ENCODE measurements at regions not wholly inside any gene's neighbourhood (a gene's known extent, or its start where the extent isn't known, plus 50 kb on each side); places are given as distances from the start of the nearest gene placed in this dataset.

- no peaks in the 10 kb centered on the region for H3K4me1 ChIP-seq (replicated peaks in 1 of 4; ENCODE audit: control insufficient read depth in 3 of 4, insufficient read depth in 4 of 4, low read length in 3 of 4)
- FAIRE-seq, result no peak
- no peak overlapping the region for H3K4me3 ChIP-seq (ENCODE audit: extremely low read depth in 1 of 4, insufficient read depth in 2 of 4, low read depth in 3 of 4, low read length in 4 of 4)
- TF ChIP-seq KDM1A (IDR thresholded peaks at IDR 0.05; ENCODE audit: borderline replicate concordance, low read length) (no peak), GABPA (IDR thresholded peaks at IDR 0.05; ENCODE audit: borderline replicate concordance, insufficient read depth, low read length) (no peak), NANOG (IDR thresholded peaks at IDR 0.05; ENCODE audit: insufficient read depth, low read depth, low read length, poor library complexity, severe bottlenecking) (no peak)
These were observed 547.9 kb upstream of the CDH4 start for GRCh38 chr20:60704147-60704546.

More at GRCh38 chr20:60704147-60704546, 547.9 kb upstream of the CDH4 start:
- CTCF ChIA-PET (ENCODE audit: partially characterized antibody), result interaction anchor here (0.5 kb wide), 1 partner anchor 17 kb away, joined by 3 read pairs; no protein-coding TSS in a partner anchor
- Histone ChIP-seq H2AFZ (ENCODE audit: low read length) (no peak overlapping the region), H3K27me3 (replicated peaks in 1 of 4; ENCODE audit: control insufficient read depth in 3 of 4, extremely low read depth in 1 of 4, insufficient read depth in 3 of 4, low read length in 3 of 4) (no peaks in the 10 kb centered on the region), H3K79me1 (ENCODE audit: low read depth, low read length) (no peaks in the 10 kb centered on the region), H3K4me2 (ENCODE audit: insufficient read depth in 1 of 2, low read depth in 2 of 2, low read length in 2 of 2) (no peak overlapping the region), H4K8ac (ENCODE audit: extremely low read depth, insufficient read depth, low read length) (no peak overlapping the region), H3K9ac (replicated peaks in 1 of 4; ENCODE audit: extremely low read depth in 1 of 4, low read depth in 3 of 4, low read length in 3 of 4) (no peak overlapping the region), H3K56ac (replicated peaks; ENCODE audit: insufficient read length, low read depth, low read length) (no peak overlapping the region), H4K20me1 (replicated peaks in 1 of 2; ENCODE audit: control insufficient read depth in 1 of 2, insufficient read depth in 2 of 2, low read length in 2 of 2) (no peaks in the 10 kb centered on the region), H3K14ac (ENCODE audit: insufficient read length) (no peak overlapping the region), H3K27ac (ENCODE audit: low read depth, low read length) (no peak overlapping the region), H3K9me3 (ENCODE audit: insufficient read depth in 2 of 2, low read depth in 1 of 2, low read length in 1 of 2) (no peaks in the 10 kb centered on the region; a peak in 1 of 4 replicates), H2BK15ac (ENCODE audit: low read length) (no peak overlapping the region), H2AK5ac (ENCODE audit: low read depth, low read length) (no peak overlapping the region), H3K23me2 (ENCODE audit: low read depth, low read length) (no peaks in the 10 kb centered on the region), H3K36me3 (ENCODE audit: control insufficient read depth in 2 of 4, insufficient read depth in 4 of 4, low read length in 3 of 4) (no peaks in the 10 kb centered on the region), H4K91ac (replicated peaks; ENCODE audit: insufficient read length, low read length) (no peak overlapping the region), H2BK120ac (replicated peaks; ENCODE audit: low read depth, low read length) (no peak overlapping the region), H2BK5ac (ENCODE audit: low read depth, low read length) (no peak overlapping the region), H3K79me2 (ENCODE audit: control insufficient read depth in 1 of 2, insufficient read depth in 2 of 2, low read length in 2 of 2) (no peaks in the 10 kb centered on the region), H3K18ac (ENCODE audit: extremely low read depth, low read length) (no peak overlapping the region), H3K4ac (replicated peaks; ENCODE audit: insufficient read length, low read depth, low read length) (no peak overlapping the region), H3K23ac (ENCODE audit: insufficient read length) (no peak overlapping the region), H4K5ac (ENCODE audit: insufficient read length, low read depth, low read length) (no peak overlapping the region), H2BK20ac (ENCODE audit: low read length) (no peak overlapping the region), H2BK12ac (ENCODE audit: low read depth, low read length) (no peak overlapping the region)
- POLR2A ChIA-PET (ENCODE audit: partially characterized antibody), result no interaction called here
- WGBS, 2 experiments (ENCODE audit: extremely low coverage in 1 of 2, insufficient coverage in 1 of 2, insufficient read length in 1 of 2, insufficient replicate concordance in 2 of 2, low coverage in 1 of 2, low lambda C conversion rate in 2 of 2, missing lambda C conversion rate in 1 of 2), result 81% methylated on average over 2 of the region's 2 CpGs; no CpG with 5 or more reads in 1 of the 2 experiments
- DNase-seq (ENCODE audit: low read depth in 1 of 2, low spot score in 2 of 2), result no peak

All from H1 (cell line).